Stimulated activated naive CD4-positive, alpha-beta T cell treated with Interleukin-2 at 50 U/mL for 16 hours (primary cell): ENCODE measurements at regions not wholly inside any gene's neighbourhood (a gene's known extent, or its start where the extent isn't known, plus 50 kb on each side); places are given as distances from the start of the nearest gene placed in this dataset.

ENCODE experiments used
- DNase-seq: peaks from one replicate; lab custom pipeline; 2025; lab: John Stamatoyannopoulos, UW

DNA sequence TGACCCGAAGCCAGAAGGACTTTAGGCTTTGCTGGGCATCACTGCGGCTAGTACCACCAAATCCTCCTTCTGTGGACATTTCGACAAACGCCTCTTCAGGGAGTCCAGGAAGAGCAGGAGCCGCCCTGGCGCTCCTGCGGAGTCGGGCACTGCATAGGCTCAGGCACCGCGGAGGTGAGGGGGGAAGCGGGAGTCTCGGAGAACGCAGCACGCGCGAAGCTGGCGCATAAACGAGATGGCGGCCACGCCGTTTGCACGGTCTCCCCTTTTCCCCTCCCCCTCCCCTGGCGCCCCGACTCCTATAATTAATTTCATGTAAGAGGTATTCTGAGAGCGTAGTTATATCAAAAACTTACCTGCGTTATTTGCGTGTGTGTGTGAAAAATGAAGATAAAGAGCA is 137.8 kb upstream of the GAS1 start:
- DNase-seq = no peak

DNA sequence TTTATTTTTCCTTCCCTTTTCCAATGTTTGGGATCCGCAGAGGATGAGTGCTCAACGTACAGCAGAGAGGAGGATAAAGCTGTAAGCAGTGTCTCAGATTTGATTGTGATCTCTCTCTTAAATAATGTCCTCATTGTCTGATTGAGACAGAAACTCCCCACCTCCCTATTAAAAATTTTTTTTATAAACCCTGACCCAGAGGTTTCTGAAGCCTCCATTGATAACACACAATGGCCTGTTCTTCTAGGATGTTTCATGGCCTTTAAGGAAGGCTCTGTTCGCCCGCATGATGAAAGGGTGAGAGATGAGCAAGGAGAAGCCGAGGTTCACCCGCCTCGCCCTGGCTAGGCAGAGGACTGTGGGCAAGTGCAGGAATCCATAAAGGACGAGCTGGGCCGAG is 138.2 kb upstream of the GAS1 start:
- no peak for DNase-seq

DNA sequence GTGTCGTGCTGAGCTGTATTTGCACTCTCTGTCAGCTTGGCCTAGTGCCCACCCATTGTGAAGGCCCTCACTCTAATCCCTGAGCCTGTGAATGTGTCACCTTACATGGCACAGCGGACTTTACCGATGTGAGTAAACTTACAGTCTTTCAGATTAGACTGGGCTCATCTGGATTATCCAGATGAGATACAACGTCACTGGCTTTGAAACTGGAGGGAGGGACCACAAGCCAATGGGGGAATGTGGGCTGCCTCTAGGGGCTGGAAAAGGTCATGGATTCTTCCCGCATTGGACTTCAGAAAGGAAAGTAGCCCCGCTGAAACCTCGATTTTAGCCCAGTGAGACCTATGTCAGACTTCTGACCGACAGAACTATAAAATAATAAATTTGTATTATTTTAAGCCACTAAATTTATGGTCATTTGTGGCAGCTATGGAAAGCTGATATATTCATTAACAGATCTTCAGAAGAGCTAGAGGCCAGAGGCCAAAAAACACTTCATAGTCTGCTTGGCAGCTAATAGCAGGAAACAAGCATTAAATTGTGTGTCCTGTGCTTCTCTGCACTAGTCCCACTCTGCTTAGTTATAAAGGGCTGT is 139.0 kb upstream of the GAS1 start:
- no peak for DNase-seq

DNA sequence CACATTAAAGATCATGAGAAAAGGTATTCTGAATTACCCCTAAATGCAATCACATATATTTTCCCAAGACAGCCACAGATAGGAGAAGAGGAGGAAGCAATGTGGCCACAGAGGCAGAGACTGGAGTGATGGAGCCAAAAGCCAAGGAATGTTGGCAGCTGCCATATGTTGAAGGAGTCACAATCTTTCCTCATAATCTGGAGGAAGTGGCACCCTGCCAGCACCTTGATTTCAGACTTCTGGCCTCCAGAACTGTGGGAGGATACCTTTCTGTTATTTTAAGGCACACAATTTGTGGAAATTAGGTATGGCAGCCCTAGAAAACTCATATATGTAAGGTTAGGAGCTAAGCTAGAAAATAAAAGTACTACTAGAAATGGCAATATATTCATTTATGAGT is 139.9 kb upstream of the GAS1 start:
- DNase-seq = no peak

DNA sequence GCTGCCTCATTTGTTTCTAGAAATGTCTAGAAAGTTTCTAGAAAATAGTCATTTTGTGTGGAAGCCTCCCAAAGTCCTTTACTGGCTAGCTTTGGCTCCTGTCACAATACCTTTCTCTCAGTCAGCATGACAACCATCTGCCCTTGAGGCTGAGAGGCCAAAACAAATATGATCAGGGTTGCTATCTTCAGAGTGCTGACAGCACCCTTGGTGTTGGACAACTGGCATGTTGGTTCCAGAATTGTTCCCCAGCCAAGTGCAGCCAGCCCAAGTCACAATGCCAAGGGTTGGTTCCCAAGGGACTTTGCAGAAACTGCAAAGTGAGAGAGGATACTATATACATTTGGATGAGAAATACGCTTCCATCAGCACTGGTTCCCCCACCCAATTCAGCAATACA is 140.9 kb upstream of the GAS1 start:
- DNase-seq = no peak

DNA sequence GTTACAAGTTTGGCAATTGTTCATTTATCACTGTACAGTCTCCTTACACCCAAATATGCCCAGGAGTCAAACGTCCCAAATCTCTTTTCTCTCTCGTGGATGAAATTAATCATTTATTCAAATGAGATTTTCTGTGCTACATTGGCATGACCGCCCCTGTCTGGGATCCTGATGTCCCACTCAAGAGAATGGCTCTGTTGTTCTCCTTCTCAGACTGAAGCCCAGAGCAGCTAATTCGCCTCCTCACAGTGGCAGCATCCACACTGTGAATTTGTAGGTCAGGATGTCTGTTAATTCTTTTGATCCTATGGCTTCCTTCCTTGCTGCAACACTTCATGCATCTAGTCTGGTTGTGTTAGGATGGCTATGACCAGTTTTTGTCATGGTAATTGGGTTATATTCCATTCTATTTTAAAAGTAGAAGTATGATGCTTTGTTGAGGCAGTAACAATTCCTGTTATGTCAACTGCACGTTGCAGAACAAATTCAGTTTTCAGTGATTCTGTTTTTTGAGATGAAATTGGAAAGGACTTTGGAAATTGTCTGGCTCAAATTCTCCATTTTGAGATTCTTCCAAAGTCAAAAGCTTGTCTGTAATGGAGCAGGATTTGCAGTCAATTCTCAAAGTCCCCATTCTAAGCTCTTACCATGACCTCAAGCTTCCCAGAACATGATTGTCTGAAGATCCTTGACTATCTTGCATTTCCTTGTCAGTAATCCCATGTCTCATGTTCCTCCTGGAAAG is 141.5 kb upstream of the GAS1 start:
- DNase-seq = no peak

DNA sequence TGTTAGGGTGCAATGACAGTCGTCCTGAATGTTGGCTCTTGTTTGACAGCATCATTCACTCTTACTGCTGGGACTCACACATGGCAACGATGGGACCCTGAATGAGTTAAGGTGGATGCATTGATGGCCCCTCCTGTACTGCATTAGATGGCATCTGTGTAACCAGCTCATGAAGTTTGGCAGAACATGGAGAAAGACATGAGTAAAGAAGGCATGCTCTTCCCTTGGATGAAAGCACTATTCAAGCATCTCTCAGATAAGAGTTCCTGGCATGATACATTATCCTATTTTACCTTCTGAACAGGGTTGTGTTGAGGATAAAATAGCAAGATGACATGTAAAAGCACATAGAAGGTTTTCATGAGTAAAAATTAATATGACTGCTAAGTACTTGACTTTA is 142.2 kb upstream of the GAS1 start:
- DNase-seq = no peak

DNA sequence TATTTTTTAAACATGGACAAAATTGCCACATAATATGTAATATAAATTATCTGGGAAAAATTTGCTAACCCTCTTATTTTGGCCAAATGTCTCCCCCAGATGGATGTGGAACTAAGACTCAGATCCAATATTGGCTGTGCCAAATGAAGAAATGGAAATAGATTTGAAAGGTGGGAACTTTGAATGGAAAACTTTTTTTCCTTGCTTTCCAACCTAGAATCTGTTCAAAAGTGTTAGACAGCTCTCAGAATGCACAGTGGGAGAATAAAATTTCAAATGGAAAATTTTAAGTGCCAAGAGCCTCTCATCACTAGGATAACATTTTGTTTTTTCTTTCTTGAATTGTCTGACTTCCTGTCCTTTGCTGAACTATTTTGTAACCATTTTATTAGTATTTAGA is 142.6 kb upstream of the GAS1 start:
- DNase-seq = no peak

DNA sequence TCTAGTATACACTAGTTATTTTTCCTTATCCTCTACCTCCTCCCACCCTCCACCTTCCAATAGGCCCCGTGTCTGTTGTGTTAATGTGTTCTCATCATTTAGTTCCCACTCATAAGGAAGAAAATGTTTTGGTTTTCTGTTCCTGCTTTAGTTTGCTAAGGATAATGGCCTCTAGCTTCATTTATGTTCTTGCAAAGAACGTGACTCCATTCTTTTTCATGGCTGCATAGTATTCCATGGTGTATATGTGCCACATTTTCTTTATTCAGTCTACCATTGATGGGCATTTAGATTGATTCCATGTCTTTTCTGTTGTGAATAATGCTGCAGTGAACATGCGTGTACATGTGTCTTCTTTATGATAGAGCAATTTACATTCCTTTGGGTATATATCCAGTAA is 146.5 kb upstream of the GAS1 start:
- DNase-seq = no peak

DNA sequence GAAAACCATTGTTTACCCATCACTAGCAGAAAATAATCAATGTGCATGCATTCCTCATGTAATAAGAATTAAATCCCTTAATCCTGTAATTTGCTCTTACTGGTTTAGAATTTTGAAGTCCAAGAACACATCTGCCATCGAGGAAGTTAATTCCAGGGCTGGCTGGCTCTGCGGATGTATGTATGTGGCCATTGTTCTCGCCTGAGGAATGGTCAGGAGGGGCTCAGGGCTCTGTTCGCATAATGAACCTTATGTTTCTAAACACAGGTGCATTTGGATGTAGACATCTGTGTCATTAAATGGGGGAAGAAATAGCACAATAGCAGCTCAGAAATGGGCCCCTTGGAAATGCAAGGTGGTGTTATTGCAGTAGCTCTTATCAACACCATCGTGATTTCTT is 148.6 kb upstream of the GAS1 start:
- no peak for DNase-seq

DNA sequence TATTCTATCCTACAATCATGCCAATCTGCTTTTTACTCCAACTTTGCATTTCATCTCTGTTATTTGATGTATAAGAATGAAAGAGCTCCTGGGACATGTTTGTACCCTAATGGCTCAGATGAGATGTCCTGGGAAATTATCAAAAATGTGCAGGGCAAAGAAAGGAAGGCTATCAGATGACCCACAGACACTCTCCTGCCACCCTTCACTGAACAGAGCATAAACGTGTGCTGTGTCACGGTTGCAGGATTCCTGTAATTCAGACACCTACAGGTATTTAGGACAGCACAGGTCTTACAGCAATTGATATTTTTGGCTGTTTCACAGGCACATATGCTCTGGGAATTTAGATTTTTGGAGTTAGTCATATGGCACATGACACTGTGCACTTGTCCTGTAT is 149.2 kb upstream of the GAS1 start:
- DNase-seq = no peak

DNA sequence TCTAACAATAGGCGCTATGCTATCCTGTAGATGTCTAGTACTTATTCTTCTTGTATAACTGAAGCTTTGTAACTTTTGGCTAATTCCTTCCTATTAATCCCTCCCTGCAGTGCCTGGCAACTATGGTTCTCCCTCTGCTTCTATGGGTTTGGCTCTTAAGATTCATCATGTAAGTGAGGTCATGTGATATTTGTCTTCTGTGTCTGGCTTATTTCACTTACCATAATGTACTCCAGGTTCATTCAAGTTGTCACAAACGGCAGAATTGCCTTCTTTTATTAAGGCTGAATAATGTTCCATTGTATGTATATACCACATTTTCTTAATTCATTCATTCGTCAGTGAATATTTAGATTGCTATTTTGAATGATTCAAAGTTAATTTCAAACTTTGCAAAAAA is 149.9 kb upstream of the GAS1 start:
- no peak for DNase-seq

DNA sequence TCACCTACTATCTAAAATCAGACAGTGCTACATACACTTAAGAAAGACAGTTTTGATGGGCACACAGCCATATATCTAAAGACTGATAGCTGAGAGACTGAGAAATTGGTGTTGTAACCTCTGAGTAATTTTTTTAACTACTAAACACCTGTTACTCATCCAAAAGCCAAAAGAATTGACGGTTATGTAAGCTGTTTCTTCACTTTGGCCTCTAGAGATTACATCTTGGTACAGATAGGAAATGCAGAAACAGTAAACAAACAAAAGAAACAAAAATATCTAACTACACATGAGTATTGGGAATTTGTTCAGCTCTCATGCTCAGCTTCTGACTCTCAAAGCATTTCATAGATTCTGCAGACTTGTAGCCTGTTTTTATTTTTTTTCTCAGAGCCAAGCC is 152.1 kb upstream of the GAS1 start:
- DNase-seq = no peak

DNA sequence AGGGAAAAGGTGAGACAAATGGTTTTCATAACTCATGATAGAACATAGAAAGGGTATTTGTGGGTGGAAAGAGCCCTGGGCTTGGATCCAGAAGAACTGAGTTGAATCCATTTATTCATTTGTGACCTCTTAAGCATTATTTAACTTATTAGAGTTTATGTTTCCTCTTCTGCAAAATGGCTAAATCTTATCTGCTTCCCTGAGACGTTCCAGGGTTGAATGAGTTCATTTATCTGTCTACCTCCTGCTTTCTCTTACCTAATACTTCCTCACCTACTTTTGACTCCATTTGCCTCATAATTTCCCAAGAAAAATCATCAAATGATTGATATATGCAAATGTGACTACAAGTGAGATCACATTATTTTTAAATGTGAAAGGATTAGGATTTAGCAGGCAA is 152.7 kb upstream of the GAS1 start:
- no peak for DNase-seq

DNA sequence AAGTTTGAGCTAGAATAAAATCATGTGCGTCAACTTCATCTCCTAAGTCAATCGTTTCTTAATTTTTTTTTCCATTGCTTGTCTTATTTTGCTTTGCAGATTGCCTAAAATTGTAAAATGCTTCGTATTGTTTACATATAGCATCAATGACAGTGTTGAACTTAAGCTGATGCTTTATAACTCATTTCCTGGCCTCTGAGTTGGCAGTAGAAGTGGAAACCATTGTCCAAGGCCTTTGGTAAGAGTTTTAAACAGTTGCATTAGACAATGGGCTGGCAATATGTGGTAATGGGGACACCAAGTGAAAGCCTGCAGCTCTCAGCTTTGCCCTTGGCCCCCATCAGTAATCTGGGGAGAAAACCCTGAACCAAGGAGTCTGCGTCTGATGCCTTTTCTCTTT is 154.8 kb upstream of the GAS1 start:
- no peak for DNase-seq

DNA sequence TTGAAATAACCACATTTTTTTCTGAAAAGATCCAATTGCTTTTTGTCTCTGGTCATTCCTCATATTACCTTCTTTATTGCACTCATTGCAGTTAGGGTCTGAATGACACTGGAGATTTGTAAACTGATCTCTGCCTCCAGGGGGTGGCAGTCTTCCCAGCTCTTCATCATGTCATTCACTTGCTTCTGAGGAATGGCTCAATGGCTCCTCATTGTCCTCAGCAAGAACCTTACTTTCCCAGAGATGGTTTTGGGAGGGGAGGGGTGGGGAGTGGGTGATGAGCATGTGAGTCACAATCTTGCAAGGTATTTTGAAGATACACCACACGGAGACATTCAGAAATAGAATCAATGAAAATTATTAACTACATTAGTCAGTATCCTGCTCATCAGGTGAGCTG is 159.8 kb upstream of the GAS1 start:
- DNase-seq = no peak

DNA sequence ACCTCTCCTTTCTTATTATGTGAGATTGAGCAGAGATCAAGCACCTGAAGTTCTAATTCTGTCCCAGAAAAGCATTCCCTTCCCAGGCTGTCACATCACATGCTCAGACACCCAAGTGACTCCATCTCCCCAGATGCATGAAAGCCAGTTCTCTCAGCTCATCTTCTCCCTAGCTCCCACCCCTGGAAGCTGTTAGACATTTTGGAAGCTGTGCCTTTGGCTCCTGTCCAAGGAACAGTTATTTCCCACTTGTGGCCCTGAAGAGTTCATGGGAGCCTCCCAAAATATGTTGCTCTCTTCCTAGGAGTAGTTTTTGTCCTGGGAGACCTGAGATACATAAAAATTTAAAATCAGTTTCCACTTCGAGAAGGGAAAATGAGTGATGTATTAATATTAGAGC is 161.4 kb upstream of the GAS1 start:
- DNase-seq = no peak

DNA sequence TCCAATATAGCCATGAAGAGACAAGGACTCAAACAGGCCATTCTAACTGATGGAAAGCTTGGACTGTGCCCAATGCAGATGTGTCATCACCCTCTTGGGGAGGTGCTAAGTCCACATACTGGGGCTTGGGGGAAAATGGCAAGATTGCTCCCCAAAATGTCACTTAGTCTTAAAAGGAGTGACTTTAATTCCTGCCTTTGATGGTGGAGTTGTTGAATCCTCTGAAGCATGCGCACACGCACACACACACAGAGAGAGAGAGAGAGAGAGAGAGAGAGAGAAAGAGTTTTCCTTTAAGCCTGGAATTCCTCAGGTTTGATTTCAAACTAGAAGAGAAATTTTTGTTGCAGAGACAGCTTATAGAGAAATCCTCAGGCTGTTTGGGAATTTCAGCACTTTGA is 161.9 kb upstream of the GAS1 start:
- DNase-seq = no peak

DNA sequence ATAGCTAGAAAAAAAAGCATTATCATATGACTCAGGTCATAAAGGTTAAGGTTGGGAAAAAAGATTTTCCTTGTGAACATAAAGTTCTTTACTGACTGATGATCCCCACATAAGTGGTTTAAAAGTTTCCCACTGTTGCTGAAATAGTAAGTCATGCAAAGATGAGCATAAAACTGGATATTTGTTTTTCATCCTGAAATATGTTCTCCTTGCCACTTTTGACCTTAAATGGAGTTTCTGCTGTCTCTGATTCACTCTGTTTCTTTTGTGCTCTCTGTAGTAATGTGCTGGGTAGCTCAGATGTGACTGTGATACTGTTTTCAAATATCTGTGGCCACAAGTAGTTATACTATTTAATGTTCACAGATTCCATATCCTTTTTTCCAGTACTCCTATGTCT is 162.5 kb upstream of the GAS1 start:
- DNase-seq = no peak

DNA sequence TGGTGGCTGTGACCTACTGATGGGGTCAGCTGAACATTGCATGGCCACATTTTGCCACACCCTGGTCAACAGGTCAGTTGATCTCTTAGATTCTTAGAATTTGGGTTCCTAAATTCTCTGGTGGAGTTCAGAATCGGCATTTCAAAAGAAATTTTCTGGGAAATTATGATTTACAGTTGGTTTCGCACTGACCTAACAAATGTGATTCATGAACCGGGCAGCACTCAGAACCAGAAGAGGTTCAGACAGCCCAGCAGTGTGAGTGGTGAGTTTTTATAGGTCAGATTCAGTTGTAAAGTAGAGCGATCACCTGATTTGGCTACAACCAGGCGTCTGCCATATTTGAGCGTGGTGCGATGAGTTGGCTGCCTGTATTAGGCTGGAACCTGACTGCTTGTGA is 163.7 kb upstream of the GAS1 start:
- no peak for DNase-seq

DNA sequence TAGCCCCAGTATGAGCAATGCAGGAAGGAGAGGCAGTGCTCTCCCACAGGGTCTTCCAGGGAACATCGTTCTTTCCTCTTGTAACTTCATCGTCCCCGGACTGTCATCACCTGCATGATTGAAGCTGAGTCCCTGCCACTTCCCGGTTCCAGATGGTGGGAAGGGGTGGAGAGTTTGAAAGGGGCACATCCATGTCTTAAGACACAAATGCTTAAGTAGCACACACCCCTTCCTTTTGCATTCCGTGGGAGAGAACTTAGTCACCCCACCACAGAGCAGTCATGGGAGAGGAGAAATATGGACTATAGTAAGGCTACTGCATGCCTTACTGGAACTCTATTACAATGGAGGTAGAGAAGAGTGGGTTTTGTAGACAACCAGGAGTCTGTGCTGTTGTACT is 165.3 kb upstream of the GAS1 start:
- DNase-seq = no peak

DNA sequence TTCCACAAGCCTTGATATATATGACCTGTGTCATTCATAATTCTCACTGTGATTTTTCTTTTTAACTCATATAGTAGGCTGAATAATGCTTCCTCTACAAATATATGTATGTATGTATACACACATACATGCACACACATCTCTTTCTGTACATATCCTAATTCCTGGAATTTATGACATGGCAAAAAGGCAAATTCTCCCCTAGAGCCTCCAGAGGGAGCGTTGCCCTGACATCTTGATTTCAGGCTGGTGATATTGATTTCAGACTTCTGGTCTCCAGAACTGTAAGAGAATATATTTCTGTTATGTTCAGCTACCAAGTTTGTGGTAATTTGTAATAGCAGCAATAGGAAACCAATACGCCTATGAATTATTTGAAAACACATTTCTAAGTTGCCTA is 166.6 kb upstream of the GAS1 start:
- no peak for DNase-seq

DNA sequence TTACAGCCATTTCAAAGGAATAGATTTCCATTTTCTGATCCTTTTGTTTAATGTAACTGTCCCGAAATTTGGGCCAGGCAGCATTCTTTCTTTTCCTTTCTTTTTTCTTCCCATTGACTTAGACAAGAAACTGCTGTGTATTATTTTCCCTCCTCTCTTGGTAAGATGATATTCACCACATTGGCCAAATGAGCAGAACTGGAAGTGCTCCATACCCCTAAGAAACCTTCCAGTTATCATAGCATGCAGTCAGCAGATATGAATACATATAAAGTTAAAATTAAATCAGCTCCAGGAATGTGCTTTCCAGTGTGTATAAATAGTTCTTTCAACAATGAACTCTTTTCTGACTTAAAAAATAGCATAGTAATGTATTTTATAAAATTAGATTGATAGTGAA is 168.5 kb upstream of the GAS1 start:
- DNase-seq = no peak

DNA sequence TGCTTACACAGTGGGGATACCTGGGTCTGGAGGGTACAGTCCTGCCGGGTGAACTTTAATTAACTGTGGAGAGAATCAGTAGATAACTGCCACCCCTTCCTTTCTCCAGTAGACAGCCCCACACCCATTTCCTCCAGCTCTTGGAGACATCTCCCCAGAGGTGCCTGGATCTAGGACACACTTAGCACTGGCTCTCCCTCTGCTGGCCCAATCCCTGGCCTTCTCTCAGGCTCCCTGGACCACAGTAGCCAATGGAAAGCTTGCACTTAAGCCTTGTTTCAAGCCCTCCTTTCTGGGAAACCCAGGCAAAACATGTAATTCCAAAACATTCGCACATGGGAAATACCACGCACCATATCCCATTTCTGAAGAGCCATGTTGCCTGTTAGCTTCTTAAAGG is 169.2 kb upstream of the GAS1 start:
- DNase-seq = no peak
